ENCODE measurements at regions not wholly inside any gene's neighbourhood (a gene's known extent, or its start where the extent isn't known, plus 50 kb on each side); places are given as distances from the start of the nearest gene placed in this dataset.
"Not testable (repeated sequence)": the region's sequence is repeated elsewhere in the genome, so short reads cannot be mapped to it uniquely, and the experiment has no call there.

DNA sequence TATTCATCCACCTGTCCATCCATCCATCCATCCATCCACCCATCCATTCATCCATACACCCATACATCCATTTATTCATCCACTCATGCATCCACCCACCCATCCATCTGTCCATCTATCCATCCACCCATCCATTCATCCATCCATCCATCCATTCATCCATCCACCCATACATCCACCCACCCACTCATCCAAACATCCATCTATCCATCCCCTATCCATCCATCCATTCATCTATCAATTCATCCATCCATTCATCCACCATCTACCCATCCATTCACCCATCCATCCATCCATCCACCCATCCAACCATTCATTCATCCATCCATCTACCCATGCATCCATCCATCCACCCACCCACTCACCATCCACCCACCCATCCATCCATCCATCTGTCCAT lies 142.6 kb upstream of the SFSWAP start:
- Histone ChIP-seq H3K79me2 (ENCODE audit: control insufficient read depth, insufficient read depth, low read length, unreplicated experiment) (no peaks in the 10 kb centered on the region), H3K36me3 (ENCODE audit: insufficient read depth, low read length) (no peaks in the 10 kb centered on the region), H3K4me3 (ENCODE audit: low read depth, low read length) (no peak overlapping the region), H3K27me3 (ENCODE audit: insufficient read depth, low read length) (peaks cover 15% of the 10 kb centered on the region; the same call in 1 of the 2 replicates), H2AFZ (ENCODE audit: low read length, unreplicated experiment) (no peak overlapping the region), H3K27ac (ENCODE audit: low read depth, low read length) (no peak overlapping the region), H3K4me1 (ENCODE audit: control insufficient read depth, insufficient read depth, low read length, unreplicated experiment) (no peaks in the 10 kb centered on the region)

DNA sequence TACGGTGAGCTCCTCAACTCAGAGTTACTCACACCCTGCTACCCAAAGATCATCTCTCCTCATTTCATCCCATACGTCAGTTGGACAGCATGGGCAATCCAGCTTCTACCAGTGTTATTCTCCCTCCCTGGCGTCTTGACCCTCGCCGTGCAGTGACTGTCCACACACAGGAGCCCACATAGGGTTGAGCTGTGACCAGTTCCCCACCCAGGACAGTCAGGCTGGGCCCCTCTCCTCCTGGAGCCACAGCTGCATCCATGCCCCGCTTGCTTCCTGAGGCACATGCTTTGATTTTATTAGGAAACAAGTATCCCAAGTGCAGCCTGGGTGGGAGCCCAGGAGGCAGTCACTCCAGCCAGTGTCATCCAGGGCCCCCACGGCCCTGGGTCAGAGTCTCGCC lies 140.3 kb upstream of the SFSWAP start:
- Histone ChIP-seq H3K79me2 (ENCODE audit: control insufficient read depth, insufficient read depth, low read length, unreplicated experiment) (no peaks in the 10 kb centered on the region), H3K27ac (ENCODE audit: low read depth, low read length) (no peak overlapping the region), H3K27me3 (ENCODE audit: insufficient read depth, low read length) (peaks cover 12% of the 10 kb centered on the region; the same call in 1 of the 2 replicates), H2AFZ (ENCODE audit: low read length, unreplicated experiment) (no peak overlapping the region), H3K4me1 (ENCODE audit: control insufficient read depth, insufficient read depth, low read length, unreplicated experiment) (no peaks in the 10 kb centered on the region), H3K36me3 (ENCODE audit: insufficient read depth, low read length) (no peaks in the 10 kb centered on the region), H3K4me3 (ENCODE audit: low read depth, low read length) (no peak overlapping the region)

GRCh38 chr12:131571827-131572226 lies 139.1 kb upstream of the SFSWAP start:
- no peak overlapping the region for H3K4me3 ChIP-seq (ENCODE audit: low read depth, low read length)
- no peaks in the 10 kb centered on the region for H3K36me3 ChIP-seq (ENCODE audit: insufficient read depth, low read length)
- H3K4me1 ChIP-seq (ENCODE audit: control insufficient read depth, insufficient read depth, low read length, unreplicated experiment), result no peaks in the 10 kb centered on the region
- H2AFZ ChIP-seq (ENCODE audit: low read length, unreplicated experiment), result no peak overlapping the region
- H3K27ac ChIP-seq (ENCODE audit: low read depth, low read length), result no peak overlapping the region
- H3K79me2 ChIP-seq (ENCODE audit: control insufficient read depth, insufficient read depth, low read length, unreplicated experiment), result no peaks in the 10 kb centered on the region
- H3K27me3 ChIP-seq (ENCODE audit: insufficient read depth, low read length), result peaks cover 8% of the 10 kb centered on the region; the same call in 1 of the 2 replicates

GRCh38 chr12:131572626-131573025 lies 138.3 kb upstream of the SFSWAP start:
- no peaks in the 10 kb centered on the region for H3K79me2 ChIP-seq (ENCODE audit: control insufficient read depth, insufficient read depth, low read length, unreplicated experiment)
- no peak overlapping the region for H3K27ac ChIP-seq (ENCODE audit: low read depth, low read length)
- no peak overlapping the region for H2AFZ ChIP-seq (ENCODE audit: low read length, unreplicated experiment)
- H3K27me3 ChIP-seq (ENCODE audit: insufficient read depth, low read length), result peaks cover 4% of the 10 kb centered on the region; the same call in 1 of the 2 replicates
- H3K4me3 ChIP-seq (ENCODE audit: low read depth, low read length), result no peak overlapping the region
- no peaks in the 10 kb centered on the region for H3K36me3 ChIP-seq (ENCODE audit: insufficient read depth, low read length)
- no peaks in the 10 kb centered on the region for H3K4me1 ChIP-seq (ENCODE audit: control insufficient read depth, insufficient read depth, low read length, unreplicated experiment)

DNA sequence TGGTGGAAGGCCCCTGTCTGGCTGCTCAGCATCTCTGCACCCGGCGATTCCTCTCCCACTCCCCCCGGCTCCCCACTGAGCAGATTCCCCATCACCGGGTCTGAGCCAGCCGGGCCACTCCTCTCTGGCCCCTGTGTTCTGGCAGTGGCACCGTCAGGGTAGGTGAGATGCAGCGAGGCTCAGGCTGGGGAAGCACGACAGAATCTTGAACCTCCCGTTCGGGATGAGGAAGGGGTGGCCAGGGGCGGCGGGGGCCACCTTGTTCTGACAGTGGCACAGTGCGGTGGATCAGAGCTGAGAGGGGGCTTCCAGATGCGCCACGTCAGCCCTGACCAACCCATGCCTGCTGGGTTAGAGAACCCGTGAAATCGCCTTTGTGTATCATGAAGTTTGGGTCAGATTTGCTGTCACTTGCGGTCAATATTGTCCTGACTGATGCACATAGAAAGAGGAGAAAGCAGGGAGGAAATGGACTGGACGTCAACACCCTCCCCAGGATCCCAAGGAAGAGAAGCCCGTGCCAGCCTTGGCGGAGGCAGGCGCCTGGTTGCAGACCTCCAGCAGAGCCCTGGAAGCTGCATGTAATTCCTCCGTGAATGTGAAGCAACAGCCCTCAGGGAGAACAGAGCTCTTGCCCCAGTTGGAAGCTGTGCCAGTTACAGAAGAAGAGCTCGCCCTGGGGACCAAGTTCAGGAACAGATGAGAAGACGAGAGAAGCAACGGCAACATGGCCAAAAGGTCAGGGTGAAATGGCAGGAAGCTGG lies 137.1 kb upstream of the SFSWAP start:
- no peaks in the 10 kb centered on the region for H3K36me3 ChIP-seq (ENCODE audit: insufficient read depth, low read length)
- no peaks in the 10 kb centered on the region for H3K79me2 ChIP-seq (ENCODE audit: control insufficient read depth, insufficient read depth, low read length, unreplicated experiment)
- peaks cover 4% of the 10 kb centered on the region; the same call in 1 of the 2 replicates for H3K27me3 ChIP-seq (ENCODE audit: insufficient read depth, low read length)
- no peaks in the 10 kb centered on the region for H3K4me1 ChIP-seq (ENCODE audit: control insufficient read depth, insufficient read depth, low read length, unreplicated experiment)
- no peak overlapping the region for H2AFZ ChIP-seq (ENCODE audit: low read length, unreplicated experiment)
- no peak overlapping the region for H3K27ac ChIP-seq (ENCODE audit: low read depth, low read length)
- H3K4me3 ChIP-seq (ENCODE audit: low read depth, low read length), result no peak overlapping the region

- Histone ChIP-seq H3K27me3 (ENCODE audit: insufficient read depth, low read length) (peaks cover 4% of the 10 kb centered on the region; the same call in 1 of the 2 replicates), H3K4me1 (ENCODE audit: control insufficient read depth, insufficient read depth, low read length, unreplicated experiment) (no peaks in the 10 kb centered on the region), H3K36me3 (ENCODE audit: insufficient read depth, low read length) (no peaks in the 10 kb centered on the region), H3K79me2 (ENCODE audit: control insufficient read depth, insufficient read depth, low read length, unreplicated experiment) (no peaks in the 10 kb centered on the region), H3K4me3 (ENCODE audit: low read depth, low read length) (no peak overlapping the region), H2AFZ (ENCODE audit: low read length, unreplicated experiment) (no peak overlapping the region), H3K27ac (ENCODE audit: low read depth, low read length) (no peak overlapping the region)
Observed at GRCh38 chr12:131574395-131574771, 136.5 kb upstream of the SFSWAP start.

- no peaks in the 10 kb centered on the region for H3K36me3 ChIP-seq (ENCODE audit: insufficient read depth, low read length)
- H3K4me1 ChIP-seq (ENCODE audit: control insufficient read depth, insufficient read depth, low read length, unreplicated experiment), result no peaks in the 10 kb centered on the region
- no peak overlapping the region for H2AFZ ChIP-seq (ENCODE audit: low read length, unreplicated experiment)
- H3K4me3 ChIP-seq (ENCODE audit: low read depth, low read length), result no peak overlapping the region
- no peaks in the 10 kb centered on the region for H3K79me2 ChIP-seq (ENCODE audit: control insufficient read depth, insufficient read depth, low read length, unreplicated experiment)
- no peak overlapping the region for H3K27ac ChIP-seq (ENCODE audit: low read depth, low read length)
- H3K27me3 ChIP-seq (ENCODE audit: insufficient read depth, low read length), result peaks cover 4% of the 10 kb centered on the region; the same call in 1 of the 2 replicates
Observed at GRCh38 chr12:131575371-131575770, 135.5 kb upstream of the SFSWAP start.

DNA sequence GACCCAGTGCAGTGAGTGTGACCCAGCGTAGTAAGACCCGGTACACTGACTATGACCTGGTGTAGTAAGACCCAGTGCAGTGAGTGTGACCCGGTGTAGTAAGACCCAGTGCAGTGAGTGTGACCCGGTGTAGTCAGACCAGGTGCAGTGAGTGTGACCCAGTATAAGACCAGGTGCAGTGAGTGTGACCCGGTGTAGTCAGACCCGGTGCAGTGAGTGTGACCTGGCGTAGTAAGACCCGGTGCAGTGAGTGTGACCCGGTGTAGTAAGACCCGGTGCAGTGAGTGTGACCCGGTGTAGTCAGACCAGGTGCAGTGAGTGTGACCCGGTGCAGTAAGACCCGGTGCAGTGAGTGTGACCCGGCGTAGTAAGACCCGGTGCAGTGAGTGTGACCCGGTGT lies 134.2 kb upstream of the SFSWAP start:
- not testable (repeated sequence) for H3K4me3 ChIP-seq (ENCODE audit: low read depth, low read length); H2AFZ ChIP-seq (ENCODE audit: low read length, unreplicated experiment); H3K4me1 ChIP-seq (ENCODE audit: control insufficient read depth, insufficient read depth, low read length, unreplicated experiment); H3K27ac ChIP-seq (ENCODE audit: low read depth, low read length); H3K79me2 ChIP-seq (ENCODE audit: control insufficient read depth, insufficient read depth, low read length, unreplicated experiment); H3K36me3 ChIP-seq (ENCODE audit: insufficient read depth, low read length); H3K27me3 ChIP-seq (ENCODE audit: insufficient read depth, low read length)

- no peaks in the 10 kb centered on the region for H3K36me3 ChIP-seq (ENCODE audit: insufficient read depth, low read length)
- H3K79me2 ChIP-seq (ENCODE audit: control insufficient read depth, insufficient read depth, low read length, unreplicated experiment), result no peaks in the 10 kb centered on the region
- H3K4me1 ChIP-seq (ENCODE audit: control insufficient read depth, insufficient read depth, low read length, unreplicated experiment), result no peaks in the 10 kb centered on the region
- H2AFZ ChIP-seq (ENCODE audit: low read length, unreplicated experiment), result no peak overlapping the region
- H3K4me3 ChIP-seq (ENCODE audit: low read depth, low read length), result no peak overlapping the region
- peaks cover 4% of the 10 kb centered on the region; the same call in 1 of the 2 replicates for H3K27me3 ChIP-seq (ENCODE audit: insufficient read depth, low read length)
- H3K27ac ChIP-seq (ENCODE audit: low read depth, low read length), result no peak overlapping the region
Observed at GRCh38 chr12:131577766-131578165, 133.1 kb upstream of the SFSWAP start.

- Histone ChIP-seq H3K27ac (ENCODE audit: low read depth, low read length) (no peak overlapping the region), H3K27me3 (ENCODE audit: insufficient read depth, low read length) (no peaks in the 10 kb centered on the region), H3K79me2 (ENCODE audit: control insufficient read depth, insufficient read depth, low read length, unreplicated experiment) (no peaks in the 10 kb centered on the region), H3K36me3 (ENCODE audit: insufficient read depth, low read length) (no peaks in the 10 kb centered on the region), H3K4me1 (ENCODE audit: control insufficient read depth, insufficient read depth, low read length, unreplicated experiment) (no peaks in the 10 kb centered on the region), H2AFZ (ENCODE audit: low read length, unreplicated experiment) (no peak overlapping the region), H3K4me3 (ENCODE audit: low read depth, low read length) (no peak overlapping the region)
Observed at GRCh38 chr12:131578828-131579470, 131.9 kb upstream of the SFSWAP start.

Data from ACC112 (cell line).